HG02610 (cell line): ENCODE measurements at regions not wholly inside any gene's neighbourhood (a gene's known extent, or its start where the extent isn't known, plus 50 kb on each side); places are given as distances from the start of the nearest gene placed in this dataset.
"Not testable (repeated sequence)": the region's sequence is repeated elsewhere in the genome, so short reads cannot be mapped to it uniquely, and the experiment has no call there.

ENCODE experiments used
- ATAC-seq: cut with Tn5 transposase; IDR thresholded peaks from one replicate; pipeline ENCODE4 v1.9.1; 2021; ENCODE audit warnings: mild to moderate bottlenecking, moderate library complexity; ENCODE audit not compliant: unreplicated experiment

GRCh38 chr5:142411656-142412425 lies 87.0 kb upstream of the SPRY4 start:
- no peak for ATAC-seq

- no peak for ATAC-seq
These were observed 86.3 kb upstream of the SPRY4 start for GRCh38 chr5:142411103-142411502.

GRCh38 chr5:142408981-142409481 lies 84.2 kb upstream of the SPRY4 start:
- no peak for ATAC-seq

- ATAC-seq, result no peak
These were observed 83.7 kb upstream of the SPRY4 start for GRCh38 chr5:142408536-142408935.

- no peak for ATAC-seq
These were observed 81.1 kb upstream of the SPRY4 start for GRCh38 chr5:142405814-142406395.

GRCh38 chr5:142405023-142405422 lies 80.2 kb upstream of the SPRY4 start:
- no peak for ATAC-seq

GRCh38 chr5:142404046-142404477 lies 79.2 kb upstream of the SPRY4 start:
- no peak for ATAC-seq

- no peak for ATAC-seq
These were observed 78.8 kb upstream of the SPRY4 start for GRCh38 chr5:142403583-142403982.

GRCh38 chr5:142402752-142403318 lies 78.0 kb upstream of the SPRY4 start:
- no peak for ATAC-seq

- ATAC-seq, result no peak
These were observed 75.6 kb upstream of the SPRY4 start for GRCh38 chr5:142400415-142400814.

GRCh38 chr5:142399891-142400290 lies 75.1 kb upstream of the SPRY4 start:
- ATAC-seq, result no peak

- ATAC-seq, result no peak
These were observed 73.9 kb upstream of the SPRY4 start for GRCh38 chr5:142398730-142399055.

GRCh38 chr5:142398011-142398729 lies 73.3 kb upstream of the SPRY4 start:
- ATAC-seq, result not testable (repeated sequence)

- ATAC-seq, result no peak
These were observed 72.4 kb upstream of the SPRY4 start for GRCh38 chr5:142397178-142397577.

- no peak for ATAC-seq
These were observed 71.7 kb upstream of the SPRY4 start for GRCh38 chr5:142396436-142397038.

GRCh38 chr5:142395334-142395733 lies 70.5 kb upstream of the SPRY4 start:
- no peak for ATAC-seq

GRCh38 chr5:142391058-142391845 lies 66.4 kb upstream of the SPRY4 start:
- no peak for ATAC-seq

GRCh38 chr5:142390334-142390733 lies 65.5 kb upstream of the SPRY4 start:
- no peak for ATAC-seq

- ATAC-seq, result no peak
These were observed 63.9 kb upstream of the SPRY4 start for GRCh38 chr5:142388696-142389095.

GRCh38 chr5:142387024-142387682 lies 62.3 kb upstream of the SPRY4 start:
- no peak for ATAC-seq
